ENCODE measurements at regions not wholly inside any gene's neighbourhood (a gene's known extent, or its start where the extent isn't known, plus 50 kb on each side); places are given as distances from the start of the nearest gene placed in this dataset.
"Not testable (repeated sequence)": the region's sequence is repeated elsewhere in the genome, so short reads cannot be mapped to it uniquely, and the experiment has no call there.

- DNase-seq, result not testable (repeated sequence)
Measured at GRCh38 chr6:21282360-21282759, 311.2 kb upstream of the SOX4 start.

- DNase-seq, result no peak
Measured at GRCh38 chr6:21284166-21284565, 309.4 kb upstream of the SOX4 start.

GRCh38 chr6:21284706-21285105 is 308.8 kb upstream of the SOX4 start:
- DNase-seq, result no peak

- DNase-seq, result no peak
Measured at GRCh38 chr6:21294144-21294543, 299.4 kb upstream of the SOX4 start.

- DNase-seq, result peak; percentile 53
Measured at GRCh38 chr6:21295506-21296240, 297.9 kb upstream of the SOX4 start.

- no peak for DNase-seq
Measured at GRCh38 chr6:21297665-21298064, 295.9 kb upstream of the SOX4 start.

- DNase-seq, result no peak
Measured at GRCh38 chr6:21299216-21299615, 294.3 kb upstream of the SOX4 start.

- DNase-seq, result no peak
Measured at GRCh38 chr6:21300439-21300838, 293.1 kb upstream of the SOX4 start.

- no peak for DNase-seq
Measured at GRCh38 chr6:21305893-21306332, 287.6 kb upstream of the SOX4 start.

GRCh38 chr6:21306546-21306945 is 287.0 kb upstream of the SOX4 start:
- no peak for DNase-seq

GRCh38 chr6:21309807-21310221 is 283.7 kb upstream of the SOX4 start:
- no peak for DNase-seq

GRCh38 chr6:21310568-21311140 is 282.9 kb upstream of the SOX4 start:
- no peak for DNase-seq

GRCh38 chr6:21312118-21312517 is 281.4 kb upstream of the SOX4 start:
- DNase-seq, result no peak

- DNase-seq, result no peak
Measured at GRCh38 chr6:21317642-21318041, 275.9 kb upstream of the SOX4 start.

- DNase-seq, result no peak
Measured at GRCh38 chr6:21321076-21321475, 272.5 kb upstream of the SOX4 start.

- DNase-seq, result no peak
Measured at GRCh38 chr6:21321531-21321930, 272.0 kb upstream of the SOX4 start.

- no peak for DNase-seq
Measured at GRCh38 chr6:21323577-21323976, 270.0 kb upstream of the SOX4 start.

- no peak for DNase-seq
Measured at GRCh38 chr6:21325201-21325856, 268.2 kb upstream of the SOX4 start.

GRCh38 chr6:21327326-21328112 is 266.0 kb upstream of the SOX4 start:
- DNase-seq, result no peak

GRCh38 chr6:21331235-21331634 is 262.3 kb upstream of the SOX4 start:
- peak; percentile 71 for DNase-seq

GRCh38 chr6:21332077-21332476 is 261.5 kb upstream of the SOX4 start:
- DNase-seq, result no peak

- peak; percentile 54 for DNase-seq
Measured at GRCh38 chr6:21332660-21333059, 260.9 kb upstream of the SOX4 start.

GRCh38 chr6:21333715-21334114 is 259.8 kb upstream of the SOX4 start:
- no peak for DNase-seq
